Common myeloid progenitor, CD34-positive (primary cell): ENCODE measurements at regions not wholly inside any gene's neighbourhood (a gene's known extent, or its start where the extent isn't known, plus 50 kb on each side); places are given as distances from the start of the nearest gene placed in this dataset.
"Not testable (repeated sequence)": the region's sequence is repeated elsewhere in the genome, so short reads cannot be mapped to it uniquely, and the experiment has no call there.

ENCODE experiments used
- CTCF ChIA-PET: fragments of 350-600 bp; sonication (Branson Sonifier 250); formaldehyde crosslinking; loops from one replicate; lab custom pipeline; 2021; ENCODE audit warnings: antibody characterized with exemption; lab: Charles Lee
- POLR2A ChIA-PET: fragments of 350-600 bp; sonication (Branson Sonifier 250); formaldehyde crosslinking; loops from one replicate; lab custom pipeline; 2021; ENCODE audit warnings: antibody characterized with exemption; lab: Charles Lee
- DNase-seq, 3 donors: peaks; one replicate each; pipeline versions ENCODE4 v3.0.0 to v3.0.0-alpha.2; 2013
- H3K27ac ChIP-seq, 2 experiments: 1 replicate in 1 of 2; 2 replicates in 1 of 2; pipeline ENCODE4 v1.7.0; 2013; ENCODE audit warnings: inconsistent platforms in 2 of 2, low read length in 2 of 2, mild to moderate bottlenecking in 2 of 2, low read depth in 1 of 2, moderate library complexity in 1 of 2; ENCODE audit not compliant: severe bottlenecking in 2 of 2, insufficient read depth in 1 of 2, poor library complexity in 1 of 2
- H3K27me3 ChIP-seq, 5 experiments: replicated peaks in 2 of 5; 1 replicate in 3 of 5; 2 replicates in 2 of 5; pipeline versions ENCODE4 v1.6.1 to v1.7.0; 2013; ENCODE audit warnings: low read length in 4 of 5, mild to moderate bottlenecking in 2 of 5, moderate library complexity in 2 of 5, inconsistent platforms in 1 of 5; ENCODE audit not compliant: insufficient read depth in 5 of 5, control insufficient read depth in 4 of 5
- H3K36me3 ChIP-seq, 4 experiments: 1 replicate in 2 of 4; 2 replicates in 2 of 4; pipeline versions ENCODE4 v1.6.1 to v1.7.0; 2013; ENCODE audit warnings: low read length in 3 of 4, control low read depth in 1 of 4, mild to moderate bottlenecking in 1 of 4; ENCODE audit not compliant: control insufficient read depth in 4 of 4, insufficient read depth in 4 of 4
- H3K4me1 ChIP-seq, 4 experiments: 1 replicate in 3 of 4; 2 replicates in 1 of 4; pipeline versions ENCODE4 v1.6.1 to v1.7.1; 2013; ENCODE audit warnings: low read length in 3 of 4, mild to moderate bottlenecking in 3 of 4, control low read depth in 1 of 4, inconsistent platforms in 1 of 4, moderate library complexity in 1 of 4; ENCODE audit not compliant: control insufficient read depth in 4 of 4, insufficient read depth in 4 of 4; ENCODE audit errors: control extremely low read depth in 1 of 4
- H3K4me3 ChIP-seq, 7 experiments: 1 replicate in 4 of 7; 2 replicates in 3 of 7; pipeline versions ENCODE4 v1.5.1 to v1.7.0; 2013; ENCODE audit warnings: mild to moderate bottlenecking in 7 of 7, low read length in 6 of 7, moderate library complexity in 6 of 7, inconsistent platforms in 2 of 7, low read depth in 2 of 7, control low read depth in 1 of 7; ENCODE audit not compliant: insufficient read depth in 4 of 7, control insufficient read depth in 1 of 7; ENCODE audit errors: extremely low read depth in 1 of 7
- H3K9me3 ChIP-seq, 5 experiments: 1 replicate in 4 of 5; 2 replicates in 1 of 5; pipeline versions ENCODE4 v1.6.1 to v1.7.1; 2013; ENCODE audit warnings: low read length in 4 of 5, mild to moderate bottlenecking in 2 of 5, inconsistent platforms in 1 of 5, low read depth in 1 of 5, moderate library complexity in 1 of 5; ENCODE audit not compliant: control insufficient read depth in 4 of 5, insufficient read depth in 2 of 5; ENCODE audit errors: control extremely low read depth in 1 of 5
- WGBS: methylation state at CpG from one replicate; pipeline ENCODE4 v1.1.5; 2013; ENCODE audit not compliant: insufficient coverage; 5-methylcytosine and 5-hydroxymethylcytosine counted together

DNA sequence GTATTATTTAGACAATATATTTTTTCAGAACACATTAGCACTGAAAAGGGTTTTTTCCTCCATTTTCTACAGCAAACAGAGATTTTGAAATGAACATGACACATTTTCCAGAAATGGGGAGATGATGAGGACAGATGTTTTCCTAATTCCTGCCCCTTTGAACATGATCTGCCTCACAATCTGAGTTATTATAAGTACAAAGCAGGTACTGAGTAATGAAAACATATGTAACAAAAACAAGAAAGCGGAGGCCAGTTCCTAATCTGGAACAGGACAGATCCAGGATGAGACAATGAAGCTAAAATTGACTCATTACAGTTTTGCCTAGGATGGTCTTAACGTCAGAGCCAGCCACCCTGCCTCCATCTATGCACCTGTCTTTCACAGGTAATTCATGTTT, 642.8 kb upstream of the NR2F2 start:
- DNase-seq = no peak
- Histone ChIP-seq H3K27me3 (peaks cover 0 to 3% (median 0%) of the 10 kb centered on the region in 5 experiments), H3K9me3 (peaks cover 0 to 7% (median 2%) of the 10 kb centered on the region in 5 experiments), H3K4me1 (no peaks in the 10 kb centered on the region), H3K4me3 (no peak overlapping the region), H3K27ac (no peak overlapping the region), H3K36me3 (no peaks in the 10 kb centered on the region)
- ChIA-PET POLR2A (no interaction called here), CTCF (no interaction called here)
- WGBS = 80% methylated on average over 2 of the region's 2 CpGs

DNA sequence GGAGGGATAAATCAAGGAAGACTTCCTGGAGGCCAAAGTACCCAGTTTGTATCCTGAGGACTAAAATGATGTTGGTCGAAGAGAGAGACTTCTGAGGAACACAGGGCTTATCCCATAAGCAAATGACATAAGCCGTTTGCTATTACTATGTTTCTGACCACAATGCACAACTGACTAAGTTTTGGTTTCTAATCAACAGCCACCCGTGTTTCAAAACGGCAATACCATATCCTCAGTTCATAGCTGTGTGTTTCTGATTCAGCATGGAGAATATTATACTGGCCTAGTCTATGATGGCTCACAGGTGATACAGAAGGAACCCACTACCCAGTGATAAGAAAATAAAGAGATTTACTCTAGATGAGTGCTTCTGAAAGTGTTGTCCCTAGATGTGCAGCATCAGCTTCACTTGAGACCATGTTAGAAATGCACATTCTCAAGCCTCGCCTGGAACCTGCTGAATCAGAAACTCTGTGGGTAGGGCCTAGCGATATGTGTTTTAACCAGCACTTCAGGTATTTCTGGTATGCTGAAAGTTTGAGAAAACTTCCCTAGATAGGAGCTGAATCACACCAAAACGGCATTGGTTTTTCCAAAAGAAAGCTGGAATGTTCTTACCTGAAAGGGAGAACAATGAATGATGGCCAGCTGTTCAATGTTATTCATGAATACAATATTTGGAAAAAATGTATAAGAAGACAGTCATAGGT, 639.7 kb upstream of the NR2F2 start:
- H3K27me3 ChIP-seq = peaks cover 0 to 3% (median 0%) of the 10 kb centered on the region in 5 experiments
- H3K4me3 ChIP-seq = no peak overlapping the region
- WGBS = 94% methylated on average over 4 of the region's 7 CpGs
- H3K9me3 ChIP-seq = peaks cover 6 to 29% (median 6%) of the 10 kb centered on the region in 5 experiments
- H3K4me1 ChIP-seq = no peaks in the 10 kb centered on the region
- no peaks in the 10 kb centered on the region for H3K36me3 ChIP-seq
- H3K27ac ChIP-seq = no peak overlapping the region
- CTCF ChIA-PET = no interaction called here
- POLR2A ChIA-PET = no interaction called here
- DNase-seq = no peak

DNA sequence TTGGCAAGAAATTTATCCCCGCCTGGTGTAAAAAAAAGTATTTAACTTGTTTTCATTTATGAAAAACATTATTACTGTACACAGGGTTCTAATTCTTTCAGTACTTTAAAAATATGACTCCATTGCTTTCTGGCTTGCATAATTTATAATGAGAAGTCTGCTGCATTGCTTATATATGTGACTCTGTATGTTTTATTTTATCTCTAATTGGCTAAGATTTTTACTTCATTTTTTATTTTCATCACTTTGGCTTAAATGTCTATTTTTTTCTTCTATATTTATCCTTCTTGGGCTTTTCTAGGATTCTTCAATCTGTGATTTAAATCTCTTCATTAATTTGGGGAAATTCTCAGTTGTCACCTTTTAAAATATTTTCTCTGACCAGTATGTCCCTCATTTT, 636.6 kb upstream of the NR2F2 start:
- no peak for DNase-seq
- H3K36me3 ChIP-seq = no peaks in the 10 kb centered on the region
- H3K4me1 ChIP-seq = no peaks in the 10 kb centered on the region
- H3K27ac ChIP-seq = no peak overlapping the region
- peaks cover 0 to 4% (median 0%) of the 10 kb centered on the region in 5 experiments for H3K27me3 ChIP-seq
- no CpG with 5 or more reads among the region's 1 CpG for WGBS
- POLR2A ChIA-PET = no interaction called here
- CTCF ChIA-PET = no interaction called here
- no peak overlapping the region for H3K4me3 ChIP-seq
- peaks cover 6 to 29% (median 6%) of the 10 kb centered on the region in 5 experiments for H3K9me3 ChIP-seq

DNA sequence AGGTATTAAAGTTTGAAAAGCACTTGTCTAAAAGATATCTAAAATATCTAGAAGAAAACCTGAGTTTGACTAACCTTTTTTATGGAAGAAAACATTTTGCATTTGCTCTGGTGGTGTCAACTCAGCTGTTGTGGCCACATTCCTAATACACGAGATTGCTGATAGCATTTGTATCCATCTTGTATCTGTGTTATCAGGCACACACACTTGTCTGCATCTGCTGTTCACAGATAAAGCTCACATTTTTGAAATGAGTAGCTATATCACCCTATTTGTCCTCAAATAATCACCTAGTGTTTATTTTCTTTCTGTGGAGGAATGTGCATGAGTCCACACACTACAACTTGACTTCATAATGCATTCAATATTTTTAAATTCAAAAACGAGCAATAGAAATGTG, 632.3 kb upstream of the NR2F2 start:
- Histone ChIP-seq H3K27ac (no peak overlapping the region), H3K4me1 (no peaks in the 10 kb centered on the region), H3K4me3 (no peak overlapping the region), H3K9me3 (peaks cover 5 to 44% (median 12%) of the 10 kb centered on the region in 5 experiments), H3K27me3 (peaks cover 0 to 1% (median 0%) of the 10 kb centered on the region in 5 experiments), H3K36me3 (no peaks in the 10 kb centered on the region)
- WGBS = 50% methylated on average over 1 of the region's 2 CpGs
- POLR2A ChIA-PET = no interaction called here
- CTCF ChIA-PET = no interaction called here
- DNase-seq = no peak

DNA sequence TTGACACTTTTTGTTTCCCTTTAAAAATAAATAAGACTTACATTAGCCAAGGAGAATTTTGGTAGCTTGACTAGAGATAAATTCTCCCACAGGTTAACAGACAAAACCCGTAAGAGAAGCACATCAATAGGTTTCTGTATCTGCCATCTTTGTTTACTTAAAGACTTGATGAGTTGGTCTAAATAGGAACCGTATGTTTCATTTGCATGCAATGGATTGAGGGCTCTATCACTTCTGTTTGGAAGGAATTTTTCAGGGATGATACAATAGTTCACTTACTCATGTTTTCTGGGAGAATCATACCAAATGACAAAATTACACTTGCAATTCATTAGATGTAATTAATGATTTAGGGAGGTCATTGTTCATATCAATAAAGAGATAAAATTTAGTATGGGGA, 631.5 kb upstream of the NR2F2 start:
- Histone ChIP-seq H3K4me3 (no peak overlapping the region), H3K27me3 (peaks cover 0 to 1% (median 0%) of the 10 kb centered on the region in 5 experiments), H3K36me3 (no peaks in the 10 kb centered on the region), H3K4me1 (no peaks in the 10 kb centered on the region), H3K27ac (no peak overlapping the region), H3K9me3 (peaks cover 5 to 37% (median 12%) of the 10 kb centered on the region in 5 experiments)
- POLR2A ChIA-PET = no interaction called here
- 100% methylated on average over 1 of the region's 2 CpGs for WGBS
- no peak for DNase-seq
- CTCF ChIA-PET = interaction anchor here (0.6 kb wide), 1 partner anchor 428 kb away, joined by 3 read pairs; no protein-coding TSS in a partner anchor

DNA sequence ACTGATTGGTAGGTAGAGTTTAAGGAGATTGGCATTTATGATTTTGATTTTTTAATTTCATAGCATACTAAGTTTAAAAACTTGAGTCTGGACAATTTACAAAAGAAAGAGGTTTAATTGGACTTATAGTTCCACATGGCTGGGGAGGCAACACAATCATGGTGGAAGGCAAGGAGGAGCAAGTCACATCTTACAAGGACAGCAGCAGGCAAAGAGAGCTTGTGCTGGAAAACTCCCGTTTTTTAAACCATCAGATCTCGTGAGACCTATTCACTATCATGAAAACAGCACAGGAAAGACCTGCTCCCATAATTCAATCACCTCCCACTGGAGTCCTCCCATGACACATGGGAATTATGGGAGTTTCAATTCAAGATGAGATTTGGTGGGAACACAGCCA, 630.9 kb upstream of the NR2F2 start:
- Histone ChIP-seq H3K36me3 (no peaks in the 10 kb centered on the region), H3K27ac (no peak overlapping the region), H3K4me1 (no peaks in the 10 kb centered on the region), H3K27me3 (peaks cover 0 to 1% (median 0%) of the 10 kb centered on the region in 5 experiments), H3K4me3 (no peak overlapping the region), H3K9me3 (peaks cover 5 to 32% (median 12%) of the 10 kb centered on the region in 5 experiments)
- CTCF ChIA-PET = no interaction called here
- POLR2A ChIA-PET = no interaction called here
- 100% methylated on average over 1 of the region's 2 CpGs for WGBS
- DNase-seq = no peak

DNA sequence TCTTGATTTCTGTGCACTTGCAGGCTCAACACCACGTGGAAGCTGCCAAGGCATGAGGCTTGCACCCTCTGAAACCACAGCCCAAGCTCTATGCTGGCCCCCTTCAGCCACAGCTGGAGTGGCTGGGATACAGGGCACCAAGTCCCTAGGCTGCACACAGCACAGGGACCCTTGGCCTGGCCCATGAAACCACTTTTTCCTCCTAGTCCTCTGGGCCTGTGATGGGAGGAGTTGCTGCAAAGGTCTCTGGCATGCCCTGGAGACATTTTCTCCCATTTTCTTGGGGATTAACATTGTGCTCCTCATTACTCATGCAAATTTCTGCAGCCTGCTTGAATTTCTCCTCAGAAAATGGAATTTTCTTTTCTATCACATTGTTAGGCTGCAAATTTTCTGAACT, 629.8 kb upstream of the NR2F2 start:
- H3K27me3 ChIP-seq, H3K4me3 ChIP-seq, H3K36me3 ChIP-seq, H3K4me1 ChIP-seq, DNase-seq, H3K27ac ChIP-seq, POLR2A ChIA-PET: not testable (repeated sequence)
- CTCF ChIA-PET = interaction anchor here (0.8 kb wide), 1 partner anchor 59 kb away, joined by 3 read pairs; no protein-coding TSS in a partner anchor
- WGBS = 69% methylated on average over 1 of the region's 1 CpG
- peaks cover 2 to 25% (median 10%) of the 10 kb centered on the region in 5 experiments for H3K9me3 ChIP-seq
